Endometrial microvascular endothelial cells (primary cell): ENCODE measurements at regions not wholly inside any gene's neighbourhood (a gene's known extent, or its start where the extent isn't known, plus 50 kb on each side); places are given as distances from the start of the nearest gene placed in this dataset.

ENCODE experiments used
- in situ Hi-C: cut with HindIII; loops from 2 replicates; pipeline ENCODE4 v1.10.0; 2017; ENCODE audit warnings: low sequenced_read_pairs, low pct_unique_long_range_greater_than_20kb; ENCODE audit errors: inconsistent ontology term

DNA sequence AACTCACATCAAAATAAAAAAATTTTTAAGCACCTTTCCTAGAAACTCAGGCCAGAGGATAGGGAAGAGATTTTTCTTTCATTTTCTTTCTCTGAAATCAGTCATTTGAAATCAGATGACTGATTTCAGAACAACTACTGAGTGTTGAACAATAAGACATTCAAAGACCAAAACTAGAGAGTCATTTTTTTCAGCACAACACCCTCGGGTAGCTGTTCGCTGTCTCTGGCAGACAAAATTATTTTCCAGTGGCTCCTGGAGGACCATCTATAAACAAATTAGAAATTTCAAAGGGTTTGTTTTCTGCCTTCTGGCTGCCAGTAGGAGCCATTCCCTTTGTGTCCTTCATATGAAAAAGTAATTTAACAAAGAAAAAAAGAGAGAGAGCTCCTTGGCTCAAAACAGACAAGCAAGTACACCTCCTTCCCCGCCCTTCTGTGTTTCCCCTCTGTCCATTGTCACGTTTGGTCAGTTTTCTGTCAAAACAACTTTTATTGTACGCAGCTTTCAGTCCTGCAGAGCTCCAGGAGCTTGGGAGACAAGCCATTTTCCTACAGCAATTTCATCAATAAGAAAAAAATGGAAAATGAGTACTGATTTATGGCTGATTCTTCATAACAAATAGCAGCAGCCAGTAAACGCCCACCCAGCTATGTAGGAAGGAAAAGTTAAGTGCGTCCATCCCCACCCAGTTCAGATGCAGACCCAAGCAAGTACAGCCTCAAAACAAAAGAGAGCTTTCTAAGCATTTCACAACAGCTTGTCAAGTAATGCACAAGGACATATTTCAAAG is 405.2 kb downstream of the ZNF608 start:
- in situ Hi-C loops, result no loop called here

DNA sequence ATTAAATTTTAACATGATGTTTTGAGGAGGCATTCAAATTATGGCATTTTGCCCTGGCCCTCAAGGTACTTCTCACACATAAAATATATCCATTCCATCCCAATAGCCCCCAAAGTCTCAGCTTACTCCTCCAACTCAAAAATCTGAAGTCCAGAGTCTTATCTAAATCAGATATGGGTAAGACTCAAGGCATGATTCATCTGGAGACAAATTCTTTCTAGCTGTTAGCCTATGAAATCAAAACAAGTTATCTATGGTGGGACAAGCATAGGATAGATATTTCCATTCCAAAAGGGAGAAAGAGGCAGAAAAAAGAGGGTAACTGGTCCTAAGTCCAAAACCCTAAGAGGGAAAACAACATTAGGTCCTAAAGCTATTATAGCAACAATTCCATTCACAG is 408.4 kb downstream of the ZNF608 start:
- in situ Hi-C loops, result no loop called here

DNA sequence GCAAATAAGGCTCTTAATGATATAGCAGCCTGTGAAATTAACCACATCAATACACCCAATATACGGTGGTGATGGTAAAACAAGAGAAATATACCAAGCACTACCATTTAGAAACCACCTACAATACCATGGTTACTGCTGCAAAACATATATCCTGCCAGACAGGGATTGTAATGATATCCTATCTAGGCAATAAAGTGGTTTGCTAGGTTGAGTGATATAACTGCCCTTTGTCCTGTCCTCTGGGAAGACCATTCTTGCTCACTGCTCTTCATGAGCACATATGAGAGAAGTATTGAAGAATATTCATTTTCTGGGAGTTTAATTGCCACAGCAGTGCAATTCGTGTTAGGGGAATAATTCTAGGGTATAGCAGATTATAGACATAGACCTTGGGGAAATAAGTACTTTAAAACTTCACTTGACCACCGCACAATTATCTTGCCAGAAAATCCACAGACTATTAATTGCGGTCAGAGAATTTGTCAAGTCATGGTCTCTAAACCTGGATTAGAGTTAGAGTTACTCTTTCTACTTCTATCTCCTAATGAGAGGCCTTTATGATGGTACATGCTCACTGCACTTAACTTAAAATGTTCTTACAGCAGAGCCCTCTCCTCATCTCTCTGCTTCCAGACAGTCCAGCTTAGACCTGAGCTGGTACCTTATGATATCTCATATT is 413.0 kb downstream of the ZNF608 start:
- in situ Hi-C loops, result no loop called here

DNA sequence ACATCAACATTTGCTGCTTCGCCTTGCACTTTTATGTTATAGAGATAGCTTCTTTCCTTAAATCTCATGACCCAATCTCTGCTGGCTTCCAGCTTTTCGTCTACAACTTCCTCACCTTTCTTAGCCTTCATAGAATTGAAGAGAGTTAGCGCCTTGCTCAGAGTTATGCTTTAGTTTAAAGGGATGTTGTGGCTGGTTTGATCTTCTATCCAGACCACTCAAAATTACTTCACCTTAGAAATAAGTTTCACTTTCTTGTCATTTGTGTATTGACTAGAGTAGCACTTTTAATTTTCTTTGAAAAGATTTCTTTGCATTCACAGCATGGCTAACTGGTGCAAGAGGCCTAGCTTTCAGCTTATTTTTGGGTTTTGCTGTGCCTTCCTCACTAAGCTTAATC is 414.2 kb downstream of the ZNF608 start:
- in situ Hi-C loops, result no loop called here

DNA sequence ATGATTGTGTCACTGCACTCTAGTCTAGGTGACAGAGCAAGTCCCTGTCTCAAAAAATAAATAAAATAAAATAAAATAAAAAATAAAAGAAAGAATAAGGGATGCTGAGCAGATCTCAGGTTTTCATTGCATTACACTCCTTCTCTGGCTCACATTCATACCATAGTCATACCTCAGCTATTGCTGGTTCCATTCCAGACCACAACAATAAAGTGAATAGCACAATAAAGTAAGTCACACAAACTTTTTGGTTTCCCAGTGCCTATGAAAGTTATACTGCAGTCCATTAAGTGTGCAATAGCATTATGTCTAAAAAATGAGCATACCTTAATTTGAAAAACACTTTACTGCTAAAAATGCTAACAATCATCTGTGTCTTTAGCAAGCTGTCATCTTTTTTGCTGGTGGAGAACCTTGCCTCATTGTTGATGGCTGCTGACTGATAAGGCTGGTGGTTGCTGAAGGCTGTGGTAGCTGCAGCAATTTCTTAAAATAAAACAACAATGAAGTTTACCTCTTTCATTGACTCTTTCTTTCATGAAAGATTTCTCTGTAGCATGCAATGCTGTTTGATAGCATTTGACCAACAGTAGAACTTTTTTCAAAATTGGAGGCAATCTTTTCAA is 415.7 kb downstream of the ZNF608 start:
- in situ Hi-C loops, result no loop called here

DNA sequence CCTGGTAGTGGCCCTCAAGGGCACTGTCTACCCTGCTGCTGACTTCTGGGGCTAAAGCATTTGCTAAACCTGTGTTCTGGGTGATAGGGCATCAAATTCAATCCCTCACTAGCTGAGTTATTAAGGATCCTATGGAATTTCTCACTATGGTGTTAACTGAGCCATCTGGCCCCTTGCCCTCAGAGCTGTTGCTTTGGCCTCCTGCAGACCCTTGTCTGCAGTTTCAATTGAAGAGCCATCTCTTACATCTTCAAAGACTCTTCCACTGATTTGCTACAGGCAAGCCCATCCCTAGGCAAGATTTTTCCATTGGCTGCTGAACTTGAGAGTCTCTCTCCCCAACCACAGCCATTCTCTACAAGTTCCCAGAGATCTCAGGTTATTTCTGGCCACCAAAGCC is 418.2 kb downstream of the ZNF608 start:
- in situ Hi-C loops, result no loop called here

DNA sequence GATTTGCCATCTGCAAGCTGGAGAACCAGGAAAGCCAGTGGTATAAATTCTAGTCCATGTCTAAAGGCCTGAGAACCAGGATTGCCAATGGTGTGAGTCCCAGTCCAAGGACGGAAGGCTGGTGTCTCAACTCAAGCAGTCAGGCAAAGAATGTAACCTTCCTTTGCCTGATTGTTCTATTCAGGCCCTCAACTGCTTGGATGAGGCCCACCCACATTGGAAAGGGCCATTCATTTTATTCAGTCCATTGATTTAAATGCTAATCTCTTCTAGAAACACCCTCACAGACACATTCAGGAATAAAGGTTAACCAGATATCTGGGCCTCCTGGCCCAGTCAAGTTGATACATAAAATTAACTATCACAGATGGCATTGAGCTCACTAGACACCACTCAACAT is 427.8 kb downstream of the ZNF608 start:
- in situ Hi-C loops, result no loop called here

DNA sequence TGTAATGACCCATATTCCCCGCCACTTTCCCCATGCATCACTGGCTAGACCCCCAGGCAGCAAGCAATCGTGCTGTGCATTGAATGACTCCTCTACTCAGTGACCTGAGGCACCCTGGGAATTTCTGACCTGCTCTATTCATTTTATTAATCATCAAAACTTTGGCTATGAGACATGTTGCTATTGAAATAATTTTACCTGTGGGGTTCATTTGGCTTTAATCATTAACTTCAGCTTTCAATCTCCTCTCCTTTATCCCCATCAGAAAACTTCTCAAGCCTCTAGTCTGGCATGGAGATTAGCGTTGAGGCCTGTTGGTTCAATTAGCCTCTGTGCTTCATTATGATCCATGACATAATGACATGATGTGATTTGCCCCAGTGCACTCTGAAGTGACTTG is 429.0 kb downstream of the ZNF608 start:
- in situ Hi-C loops, result no loop called here

DNA sequence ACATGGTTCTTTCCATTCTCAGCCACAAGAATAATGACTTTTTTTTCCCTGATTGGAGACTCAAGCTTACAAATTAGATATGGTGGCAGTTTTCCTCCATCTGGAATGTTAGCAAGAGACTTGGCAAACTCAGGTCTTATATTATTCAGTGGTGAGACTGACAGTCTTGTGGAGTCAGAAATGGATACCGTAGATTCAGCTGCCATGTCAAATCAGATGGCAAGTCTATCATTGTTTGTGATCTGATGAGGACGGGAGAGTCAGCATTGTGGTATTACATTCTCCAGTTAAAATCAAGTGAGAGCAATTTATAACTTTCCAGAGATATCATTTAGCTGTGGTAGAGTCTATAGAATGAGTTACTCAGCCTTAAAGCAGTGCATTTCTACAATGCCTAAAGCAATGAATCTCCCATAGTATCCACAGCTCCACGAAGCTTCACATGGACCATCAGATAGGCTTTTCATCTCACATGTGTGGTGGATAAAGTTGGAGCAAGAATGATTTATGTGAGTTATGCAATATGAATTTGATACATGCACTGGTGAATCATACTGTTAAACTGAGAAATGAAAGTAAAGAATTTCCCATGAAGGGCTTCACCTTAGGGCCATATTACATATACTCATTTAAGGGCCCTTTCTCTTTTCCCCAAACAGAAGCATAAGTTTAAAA is 430.6 kb downstream of the ZNF608 start:
- in situ Hi-C loops, result no loop called here

DNA sequence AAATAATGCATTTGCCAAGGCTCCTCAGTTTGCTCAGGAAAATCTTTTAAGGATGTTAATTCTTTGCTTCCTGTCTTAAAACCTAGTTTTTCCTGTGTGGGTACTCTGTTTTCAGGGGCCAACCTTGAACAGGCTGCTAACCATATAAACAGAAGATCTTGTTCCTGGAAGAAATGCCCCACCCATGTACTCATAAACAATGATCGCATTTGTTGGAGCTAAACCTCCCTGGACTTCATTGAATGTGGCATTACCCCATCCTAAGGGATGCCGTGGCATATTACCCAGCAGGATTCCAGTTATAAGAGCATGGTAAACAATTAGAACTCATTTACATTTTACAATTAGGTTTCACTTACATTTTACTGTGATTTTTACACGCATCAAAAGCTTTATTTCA is 436.0 kb downstream of the ZNF608 start:
- in situ Hi-C loops, result no loop called here

DNA sequence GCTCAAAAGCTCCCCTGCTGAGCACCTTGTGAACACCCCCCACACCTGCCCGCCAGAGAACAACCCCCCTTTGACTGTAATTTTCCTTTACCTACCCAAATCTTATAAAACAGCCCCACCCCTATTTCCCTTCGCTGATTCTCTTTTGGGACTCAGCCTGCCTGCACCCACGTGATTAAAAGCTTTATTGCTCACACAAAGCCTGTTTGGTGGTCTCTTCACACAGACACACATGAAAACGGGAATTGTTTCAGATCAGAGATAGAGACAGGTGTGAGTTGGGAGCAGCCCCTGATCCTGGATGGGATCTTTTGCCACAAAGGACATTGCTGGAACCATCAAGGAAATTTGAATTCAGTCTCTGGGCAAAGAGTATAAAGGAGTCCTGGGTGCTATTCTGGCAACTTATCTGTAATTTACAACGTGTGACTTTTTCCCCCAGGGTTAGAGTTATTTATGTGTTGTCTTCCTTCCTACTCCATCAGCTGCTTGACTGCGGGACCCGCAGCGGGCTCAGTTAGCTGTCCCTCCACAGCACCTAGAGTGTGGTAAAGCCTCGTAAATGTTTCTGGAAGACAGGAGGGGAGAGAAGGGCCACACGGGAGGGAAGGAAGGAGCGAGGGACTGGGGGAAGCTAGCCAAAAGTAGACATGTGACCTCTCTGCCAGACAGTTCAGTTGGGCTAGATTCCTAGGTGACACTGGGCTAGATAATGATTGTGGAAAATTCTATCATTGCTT is 437.0 kb downstream of the ZNF608 start:
- in situ Hi-C loops, result no loop called here

DNA sequence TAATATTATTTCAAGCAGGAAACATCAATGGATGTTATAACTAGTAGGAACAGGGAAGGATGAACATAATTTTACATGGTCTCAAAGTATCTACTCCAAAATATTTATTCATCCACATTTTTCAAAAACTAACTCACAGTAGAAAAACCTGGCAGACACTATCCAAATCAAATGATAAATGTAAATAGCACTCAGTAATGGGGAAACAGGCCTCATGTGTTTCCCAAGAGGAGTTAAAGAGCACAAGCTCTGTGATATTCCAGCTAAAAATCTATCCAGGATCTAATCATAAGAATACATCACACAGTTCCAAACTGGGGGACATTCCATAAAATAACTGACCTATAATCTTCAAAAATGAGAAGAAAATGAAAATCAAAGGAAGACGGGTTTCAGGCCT is 443.1 kb downstream of the ZNF608 start:
- in situ Hi-C loops, result no loop called here

DNA sequence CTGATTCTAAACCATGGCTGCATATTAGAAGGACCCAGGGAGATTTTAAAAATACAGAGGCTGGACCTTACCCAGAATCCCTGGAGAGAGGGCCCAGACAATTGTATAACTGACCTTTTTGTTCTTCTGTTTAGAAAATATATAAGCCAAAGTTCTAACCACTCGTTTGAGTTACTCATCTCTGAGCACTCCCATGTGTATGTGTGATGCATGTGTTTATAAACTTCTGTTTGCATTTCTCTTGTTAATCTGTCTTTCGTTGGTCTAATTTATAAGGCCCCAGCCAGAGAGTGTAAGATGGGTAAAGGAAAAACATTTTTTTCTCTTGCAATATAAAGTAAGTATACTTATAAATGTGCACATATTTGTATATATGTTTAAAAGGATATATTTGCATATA is 443.9 kb downstream of the ZNF608 start:
- in situ Hi-C loops, result no loop called here

DNA sequence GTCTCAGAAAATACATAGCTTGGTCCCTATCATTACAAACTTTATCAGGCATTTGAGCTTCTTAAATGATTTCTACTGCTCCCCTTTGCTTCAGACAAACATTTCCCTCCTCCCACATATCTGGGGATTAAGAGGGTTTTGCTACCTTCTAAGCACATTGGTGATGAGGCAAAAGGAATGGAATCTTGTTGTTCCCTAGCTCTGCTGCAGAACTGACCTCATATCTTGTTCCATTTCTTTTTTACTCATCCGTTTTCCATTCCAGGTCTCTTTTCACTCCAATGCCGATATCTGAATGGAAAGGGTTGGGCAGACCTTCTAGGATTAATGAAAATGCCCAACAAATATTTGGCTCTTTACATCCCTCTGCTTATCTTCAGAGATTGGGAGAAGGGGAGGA is 444.6 kb downstream of the ZNF608 start:
- in situ Hi-C loops, result no loop called here

DNA sequence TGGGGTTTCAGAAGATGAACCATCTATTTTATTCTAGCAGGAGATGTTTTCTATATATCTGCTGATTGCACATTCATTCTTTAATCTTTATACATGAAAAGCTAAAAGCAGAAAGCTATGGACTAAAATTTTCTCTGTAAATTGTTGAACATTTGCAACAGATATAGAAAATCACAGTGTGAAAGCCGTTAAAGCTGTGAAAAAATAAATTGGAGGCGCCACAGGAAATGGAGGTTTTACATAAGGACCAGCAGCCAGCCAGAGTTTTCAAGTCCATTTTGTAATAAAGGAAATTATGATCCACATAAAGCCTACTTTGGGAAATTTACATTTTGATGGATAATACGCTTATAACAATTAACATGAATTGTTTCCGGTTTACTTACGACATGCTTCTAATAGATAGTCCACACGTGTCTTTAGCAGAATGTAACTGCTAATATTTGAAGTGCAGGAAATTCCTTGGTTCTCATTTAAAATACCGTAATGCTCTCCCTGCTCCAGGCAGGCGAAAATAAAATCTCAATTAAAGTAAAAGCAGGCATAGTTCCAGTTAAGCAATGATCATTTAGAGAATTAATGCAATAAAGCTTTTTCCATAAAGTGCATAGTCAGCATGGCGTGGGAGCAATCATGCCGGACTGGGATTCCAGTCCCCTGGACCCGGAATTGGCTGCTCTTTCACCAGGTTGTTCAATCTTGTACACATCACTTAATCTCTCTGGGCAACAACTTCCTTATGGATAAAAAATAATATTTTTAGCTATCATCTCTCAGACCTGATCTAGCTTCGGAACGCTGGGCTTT is 445.4 kb downstream of the ZNF608 start:
- in situ Hi-C loops, result no loop called here

DNA sequence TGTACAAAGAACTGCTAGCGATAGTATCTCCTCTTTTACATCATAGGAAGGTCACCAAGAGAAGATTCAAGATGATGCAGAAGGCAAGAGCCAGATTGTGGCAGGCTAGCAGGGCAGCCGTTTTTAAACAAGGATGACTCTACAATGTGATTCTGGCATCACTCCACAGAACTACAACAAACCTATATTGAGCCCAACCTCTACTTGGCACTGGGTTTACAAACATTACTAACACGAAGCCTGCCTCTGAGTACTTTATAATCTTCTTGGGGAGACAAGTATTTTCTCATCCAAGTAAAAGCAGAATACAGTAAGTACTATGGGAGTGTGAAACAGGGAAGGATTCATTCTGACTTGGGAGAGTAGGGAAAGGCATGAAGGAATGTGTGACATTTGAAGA is 448.6 kb downstream of the ZNF608 start:
- in situ Hi-C loops, result no loop called here

DNA sequence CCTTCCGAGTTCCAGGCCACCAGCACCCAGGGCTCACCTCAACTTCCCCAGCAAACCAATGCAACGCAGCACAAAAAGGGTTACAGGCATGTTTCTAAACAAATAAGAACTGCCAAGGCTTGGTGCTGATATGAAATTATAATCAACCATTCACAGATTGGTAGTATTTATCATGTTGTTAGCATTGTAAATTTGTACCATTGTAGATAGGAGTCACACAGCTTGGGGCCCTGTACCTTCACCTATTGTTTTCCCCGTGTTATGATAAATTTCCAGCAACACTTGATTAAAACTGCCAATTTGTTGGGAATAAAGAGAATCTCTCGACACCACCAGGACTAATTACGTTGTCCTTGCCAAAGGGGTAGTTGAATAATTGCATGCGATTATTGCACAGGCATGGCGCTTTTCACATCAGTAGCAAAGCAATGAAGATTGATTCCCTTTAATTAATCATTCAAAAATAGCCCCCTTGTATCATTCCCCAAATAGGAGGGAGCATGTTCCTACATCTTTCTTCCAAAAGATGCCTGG is 454.1 kb downstream of the ZNF608 start:
- in situ Hi-C loops, result no loop called here

DNA sequence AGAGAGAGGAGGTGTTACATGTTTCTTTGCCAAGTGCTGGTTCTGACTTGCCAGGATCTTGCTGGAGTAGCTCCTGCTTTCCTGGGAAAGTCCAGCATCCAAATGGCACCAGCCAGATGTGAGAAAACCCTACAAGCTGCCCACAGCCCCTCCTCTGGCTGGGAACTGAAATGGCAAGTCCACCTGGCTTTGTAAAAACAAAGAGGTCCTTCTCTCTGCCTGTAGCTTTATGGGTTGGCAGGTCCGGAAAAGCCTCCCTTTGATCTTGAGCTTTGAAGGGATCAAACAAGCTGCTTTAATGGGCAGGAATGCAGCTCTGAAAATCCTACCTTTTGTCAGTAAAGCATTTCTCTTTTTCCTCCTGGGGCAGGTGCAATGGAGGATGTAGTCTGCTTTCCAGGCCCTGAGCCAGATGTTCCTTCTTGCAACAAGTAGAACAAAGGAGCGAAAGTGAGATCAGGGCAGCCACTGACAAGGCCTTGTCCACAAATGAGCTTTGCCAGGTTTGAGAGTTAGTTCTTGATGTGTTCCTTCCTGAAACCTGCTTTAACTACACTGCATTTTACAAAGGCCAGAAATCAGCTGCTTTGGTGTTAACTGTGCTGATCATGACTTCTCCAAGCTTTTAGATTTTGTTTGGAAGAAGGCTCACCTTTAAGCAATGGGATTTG is 456.7 kb downstream of the ZNF608 start:
- in situ Hi-C loops, result no loop called here
